ENCODE measurements at regions not wholly inside any gene's neighbourhood (a gene's known extent, or its start where the extent isn't known, plus 50 kb on each side); places are given as distances from the start of the nearest gene placed in this dataset.

GRCh38 chr10:27451054-27451453, 53.0 kb upstream of the RAB18 start:
- H3K4me3 ChIP-seq: no peak overlapping the region
- no peak overlapping the region for H3K27ac ChIP-seq (ENCODE audit: low read depth in 1 of 2, low read length in 1 of 2)
- no peak for TF ChIP-seq CTCF (IDR thresholded peaks at IDR 0.05; ENCODE audit: control extremely low read depth, extremely low read depth)
- H3K27me3 ChIP-seq (ENCODE audit: control insufficient read depth in 3 of 3, insufficient read depth in 3 of 3, low read length in 2 of 3): no peaks in the 10 kb centered on the region
- H3K9me3 ChIP-seq (ENCODE audit: control insufficient read depth in 4 of 4, insufficient read depth in 3 of 4, low read length in 3 of 4): no peaks in the 10 kb centered on the region
- peaks cover 0 to 4% (median 0%) of the 10 kb centered on the region in 5 donors for H3K4me1 ChIP-seq (ENCODE audit: control insufficient read depth in 5 of 5, insufficient read depth in 5 of 5, low read length in 5 of 5)
- DNase-seq (no peak), ATAC-seq (ENCODE audit: insufficient read depth, low FRiP score) (no peak)
- 87 to 92% methylated on average over 6 of the region's 6 CpGs for WGBS, 2 donors
- H3K9ac ChIP-seq (ENCODE audit: insufficient read depth in 1 of 2, low read length in 2 of 2): no peak overlapping the region
- H3K36me3 ChIP-seq (ENCODE audit: control insufficient read depth in 4 of 4, insufficient read depth in 4 of 4, low read length in 4 of 4): no peaks in the 10 kb centered on the region

GRCh38 chr10:27450225-27450624, 53.9 kb upstream of the RAB18 start:
- no peaks in the 10 kb centered on the region for H3K9me3 ChIP-seq (ENCODE audit: control insufficient read depth in 4 of 4, insufficient read depth in 3 of 4, low read length in 3 of 4)
- no peak for TF ChIP-seq CTCF (IDR thresholded peaks at IDR 0.05; ENCODE audit: control extremely low read depth, extremely low read depth)
- H3K9ac ChIP-seq (ENCODE audit: insufficient read depth in 1 of 2, low read length in 2 of 2): no peak overlapping the region
- no peaks in the 10 kb centered on the region for H3K27me3 ChIP-seq (ENCODE audit: control insufficient read depth in 3 of 3, insufficient read depth in 3 of 3, low read length in 2 of 3)
- peaks cover 0 to 4% (median 0%) of the 10 kb centered on the region in 5 donors for H3K4me1 ChIP-seq (ENCODE audit: control insufficient read depth in 5 of 5, insufficient read depth in 5 of 5, low read length in 5 of 5)
- H3K36me3 ChIP-seq (ENCODE audit: control insufficient read depth in 4 of 4, insufficient read depth in 4 of 4, low read length in 4 of 4): no peaks in the 10 kb centered on the region
- no peak overlapping the region for H3K4me3 ChIP-seq
- H3K27ac ChIP-seq (ENCODE audit: low read depth in 1 of 2, low read length in 1 of 2): no peak overlapping the region
- ATAC-seq (ENCODE audit: insufficient read depth, low FRiP score) (no peak), DNase-seq (no peak)

GRCh38 chr10:27449571-27449970, 54.5 kb upstream of the RAB18 start:
- TF ChIP-seq CTCF (IDR thresholded peaks at IDR 0.05; ENCODE audit: control extremely low read depth, extremely low read depth): no peak
- Histone ChIP-seq H3K4me1 (ENCODE audit: control insufficient read depth in 5 of 5, insufficient read depth in 5 of 5, low read length in 5 of 5) (peaks cover 0 to 4% (median 0%) of the 10 kb centered on the region in 5 donors), H3K36me3 (ENCODE audit: control insufficient read depth in 4 of 4, insufficient read depth in 4 of 4, low read length in 4 of 4) (no peaks in the 10 kb centered on the region), H3K9me3 (ENCODE audit: control insufficient read depth in 4 of 4, insufficient read depth in 3 of 4, low read length in 3 of 4) (no peaks in the 10 kb centered on the region), H3K9ac (ENCODE audit: insufficient read depth in 1 of 2, low read length in 2 of 2) (no peak overlapping the region), H3K27ac (ENCODE audit: low read depth in 1 of 2, low read length in 1 of 2) (no peak overlapping the region), H3K4me3 (no peak overlapping the region), H3K27me3 (ENCODE audit: control insufficient read depth in 3 of 3, insufficient read depth in 3 of 3, low read length in 2 of 3) (no peaks in the 10 kb centered on the region)
- ATAC-seq (ENCODE audit: insufficient read depth, low FRiP score): no peak
- WGBS, 2 donors: 68 to 76% methylated on average over 4 of the region's 4 CpGs
- DNase-seq: no peak

- Histone ChIP-seq H3K4me1 (ENCODE audit: control insufficient read depth in 5 of 5, insufficient read depth in 5 of 5, low read length in 5 of 5) (peaks cover 0 to 4% (median 0%) of the 10 kb centered on the region in 5 donors), H3K9me3 (ENCODE audit: control insufficient read depth in 4 of 4, insufficient read depth in 3 of 4, low read length in 3 of 4) (no peaks in the 10 kb centered on the region), H3K36me3 (ENCODE audit: control insufficient read depth in 4 of 4, insufficient read depth in 4 of 4, low read length in 4 of 4) (no peaks in the 10 kb centered on the region), H3K4me3 (no peak overlapping the region), H3K27ac (ENCODE audit: low read depth in 1 of 2, low read length in 1 of 2) (no peak overlapping the region), H3K27me3 (ENCODE audit: control insufficient read depth in 3 of 3, insufficient read depth in 3 of 3, low read length in 2 of 3) (no peaks in the 10 kb centered on the region), H3K9ac (ENCODE audit: insufficient read depth in 1 of 2, low read length in 2 of 2) (no peak overlapping the region)
- ATAC-seq (ENCODE audit: insufficient read depth, low FRiP score) (no peak), DNase-seq (no peak)
- WGBS, 2 donors: 59 to 77% methylated on average over 2 of the region's 2 CpGs
- TF ChIP-seq CTCF (IDR thresholded peaks at IDR 0.05; ENCODE audit: control extremely low read depth, extremely low read depth): no peak
Observed at GRCh38 chr10:27448921-27449320, 55.2 kb upstream of the RAB18 start.
